ENCODE measurements at regions not wholly inside any gene's neighbourhood (a gene's known extent, or its start where the extent isn't known, plus 50 kb on each side); places are given as distances from the start of the nearest gene placed in this dataset.

DNA sequence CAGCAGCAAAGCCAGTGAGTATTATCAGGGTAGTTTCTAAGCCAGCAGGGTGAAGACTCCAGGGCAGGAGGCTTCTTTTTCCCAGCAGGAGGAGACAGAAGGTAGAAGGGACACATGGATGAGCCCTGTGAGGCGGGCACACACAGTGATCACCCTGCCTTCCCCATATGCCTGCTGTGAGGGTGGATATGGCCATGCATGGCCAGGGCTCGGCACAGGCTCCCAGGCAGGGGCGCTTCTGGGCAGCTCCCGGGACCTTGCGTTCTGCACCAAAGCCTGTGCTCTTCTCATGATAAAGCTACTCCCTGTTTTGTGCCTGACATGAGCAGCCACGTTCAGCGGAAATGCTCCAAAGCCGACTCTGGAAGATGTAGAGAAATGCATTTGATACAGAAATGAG lies 807.2 kb downstream of the TYW1 start:
- no peaks in the 10 kb centered on the region for H3K27me3 ChIP-seq
- no peak for TF ChIP-seq POLR2A (IDR thresholded peaks at IDR 0.05)
- TF ChIP-seq CTCF (IDR thresholded peaks at IDR 0.05): no peak
- TF ChIP-seq EP300 (IDR thresholded peaks at IDR 0.05): no peak
- 83 to 89% (median 83%) methylated on average over 8 of the region's 8 CpGs for WGBS, 3 donors
- no peaks in the 10 kb centered on the region for H3K9me3 ChIP-seq
- DNase-seq: no peak
- no peak overlapping the region for H3K4me3 ChIP-seq
- peaks cover 3% of the 10 kb centered on the region for H3K4me1 ChIP-seq (ENCODE audit: insufficient read depth)
- no peaks in the 10 kb centered on the region for H3K36me3 ChIP-seq
- H3K27ac ChIP-seq: no peak overlapping the region
- intact Hi-C loops (cut with DNase I): no loop called here

DNA sequence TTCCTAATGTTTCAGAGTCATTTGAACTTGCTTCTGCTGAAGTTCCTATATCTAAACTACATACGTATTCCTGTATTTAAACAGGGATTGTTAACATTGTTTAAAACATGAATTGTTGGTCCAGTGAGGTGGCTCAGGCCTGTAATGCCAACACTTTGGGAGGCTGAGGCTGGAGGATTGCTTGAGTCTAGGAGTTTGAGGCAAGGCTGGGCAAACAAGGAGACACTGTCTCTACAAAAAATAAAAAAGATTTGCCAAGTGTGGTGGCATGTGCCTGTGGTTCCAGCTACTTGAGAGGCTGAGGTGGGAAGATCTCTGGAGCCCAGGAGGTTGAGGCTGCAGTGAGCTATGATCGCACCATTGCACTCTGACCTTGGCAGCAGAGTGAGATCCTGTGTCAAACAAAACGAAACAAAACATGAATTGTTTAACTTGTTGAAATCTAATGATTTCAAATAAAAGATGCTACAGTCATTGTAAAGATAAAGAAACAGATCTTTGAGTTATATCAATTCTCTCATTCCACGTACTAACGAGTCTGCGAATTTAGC lies 809.4 kb downstream of the TYW1 start:
- Histone ChIP-seq H3K4me1 (ENCODE audit: insufficient read depth) (peaks cover 3% of the 10 kb centered on the region), H3K36me3 (no peaks in the 10 kb centered on the region), H3K4me3 (no peak overlapping the region), H3K9me3 (no peaks in the 10 kb centered on the region), H3K27me3 (no peaks in the 10 kb centered on the region), H3K27ac (no peak overlapping the region)
- intact Hi-C loops (cut with DNase I): no loop called here
- DNase-seq: no peak
- TF ChIP-seq EP300 (IDR thresholded peaks at IDR 0.05) (no peak), POLR2A (IDR thresholded peaks at IDR 0.05) (no peak), CTCF (IDR thresholded peaks at IDR 0.05) (no peak)
- 75 to 85% (median 80%) methylated on average over 6 of the region's 6 CpGs for WGBS, 3 donors

GRCh38 chr7:67807826-67808225 lies 811.2 kb downstream of the TYW1 start:
- Histone ChIP-seq H3K9me3 (no peaks in the 10 kb centered on the region), H3K36me3 (no peaks in the 10 kb centered on the region), H3K27ac (no peak overlapping the region), H3K4me1 (ENCODE audit: insufficient read depth) (peaks cover 3% of the 10 kb centered on the region), H3K27me3 (no peaks in the 10 kb centered on the region), H3K4me3 (no peak overlapping the region)
- WGBS, 3 donors: 12 to 27% (median 13%) methylated on average over 5 of the region's 5 CpGs
- DNase-seq: no peak
- intact Hi-C loops (cut with DNase I): no loop called here
- TF ChIP-seq EP300 (IDR thresholded peaks at IDR 0.05) (no peak), POLR2A (IDR thresholded peaks at IDR 0.05) (no peak), CTCF (IDR thresholded peaks at IDR 0.05) (no peak)

GRCh38 chr7:67809586-67809985 lies 813.0 kb downstream of the TYW1 start:
- WGBS, 3 donors: 87 to 91% (median 89%) methylated on average over 8 of the region's 8 CpGs
- intact Hi-C loops (cut with DNase I): no loop called here
- no peaks in the 10 kb centered on the region for H3K36me3 ChIP-seq
- no peak overlapping the region for H3K4me3 ChIP-seq
- no peak for DNase-seq
- peaks cover 3% of the 10 kb centered on the region for H3K4me1 ChIP-seq (ENCODE audit: insufficient read depth)
- H3K27ac ChIP-seq: no peak overlapping the region
- no peak for TF ChIP-seq EP300 (IDR thresholded peaks at IDR 0.05)
- TF ChIP-seq POLR2A (IDR thresholded peaks at IDR 0.05): no peak
- no peak for TF ChIP-seq CTCF (IDR thresholded peaks at IDR 0.05)
- H3K9me3 ChIP-seq: no peaks in the 10 kb centered on the region
- H3K27me3 ChIP-seq: no peaks in the 10 kb centered on the region

Measured in ovary (tissue), 7 donors.